H9 (cell line): ENCODE measurements at regions not wholly inside any gene's neighbourhood (a gene's known extent, or its start where the extent isn't known, plus 50 kb on each side); places are given as distances from the start of the nearest gene placed in this dataset.

Experiments
- DNase-seq: peaks from one replicate; pipeline ENCODE4 v3.0.0-alpha.2; 2017
- H2AFZ ChIP-seq: one replicate; pipeline ENCODE4 v1.6.1; 2013; ENCODE audit warnings: mild to moderate bottlenecking, low read length, control low read depth, moderate library complexity
- H2AK5ac ChIP-seq: 2 replicates; pipeline ENCODE4 v1.6.1; 2013; ENCODE audit warnings: low read length, control low read depth, mixed read lengths; ENCODE audit not compliant: insufficient read length
- H2BK120ac ChIP-seq: one replicate; pipeline ENCODE4 v1.6.1; 2013; ENCODE audit warnings: low read depth, mild to moderate bottlenecking, low read length, control low read depth, inconsistent platforms; ENCODE audit not compliant: poor library complexity, severe bottlenecking
- H2BK12ac ChIP-seq: 2 replicates; pipeline ENCODE4 v1.6.1; 2013; ENCODE audit warnings: low read length, control low read depth, mixed read lengths, low read depth; ENCODE audit not compliant: insufficient read length
- H2BK15ac ChIP-seq: 2 replicates; pipeline ENCODE4 v1.6.1; 2013; ENCODE audit warnings: low read depth, low read length, control low read depth
- H2BK20ac ChIP-seq: one replicate; pipeline ENCODE4 v1.6.1; 2013; ENCODE audit warnings: low read depth, mild to moderate bottlenecking, low read length, control low read depth, inconsistent platforms; ENCODE audit not compliant: poor library complexity, severe bottlenecking
- H2BK5ac ChIP-seq: 2 replicates; pipeline ENCODE4 v1.6.1; 2013; ENCODE audit warnings: low read length, control low read depth, mixed read lengths; ENCODE audit not compliant: insufficient read length
- H3K14ac ChIP-seq: 2 replicates; pipeline ENCODE4 v1.6.1; 2013; ENCODE audit warnings: low read length, control low read depth; ENCODE audit not compliant: insufficient read depth
- H3K18ac ChIP-seq: 2 replicates; pipeline ENCODE4 v1.6.1; 2013; ENCODE audit warnings: low read depth, mild to moderate bottlenecking, mixed read lengths, low read length, control low read depth; ENCODE audit not compliant: insufficient read length
- H3K23ac ChIP-seq: 2 replicates; pipeline ENCODE4 v1.6.1; 2013; ENCODE audit warnings: low read length, control low read depth, mixed read lengths, low read depth; ENCODE audit not compliant: insufficient read length
- H3K23me2 ChIP-seq: 2 replicates; pipeline ENCODE4 v1.6.1; 2013; ENCODE audit warnings: low read depth, mild to moderate bottlenecking, mixed read lengths, low read length, control low read depth; ENCODE audit not compliant: insufficient read length, poor library complexity, severe bottlenecking
- H3K27ac ChIP-seq: 2 replicates; pipeline ENCODE4 v1.5.1; 2013; ENCODE audit warnings: low read length, control low read depth, mixed read lengths, low read depth; ENCODE audit not compliant: insufficient read length
- H3K27me3 ChIP-seq: 2 replicates; pipeline ENCODE4 v1.6.1; 2013; ENCODE audit warnings: low read length, control low read depth, inconsistent platforms; ENCODE audit not compliant: insufficient read depth
- H3K4ac ChIP-seq: 2 replicates; pipeline ENCODE4 v1.6.1; 2013; ENCODE audit warnings: low read depth, mild to moderate bottlenecking, control low read depth, inconsistent platforms, low read length, moderate library complexity
- H3K4me1 ChIP-seq: 2 replicates; pipeline ENCODE4 v1.6.1; 2013; ENCODE audit warnings: low read length, control low read depth, inconsistent platforms; ENCODE audit not compliant: insufficient read depth
- H3K4me2 ChIP-seq: 2 replicates; pipeline ENCODE4 v1.6.1; 2013; ENCODE audit warnings: low read length, control low read depth, mixed read lengths; ENCODE audit not compliant: insufficient read length, insufficient read depth
- H3K56ac ChIP-seq: 2 replicates; pipeline ENCODE4 v1.6.1; 2013; ENCODE audit warnings: low read depth, mild to moderate bottlenecking, mixed read lengths, low read length, control low read depth; ENCODE audit not compliant: insufficient read length
- H3K79me1 ChIP-seq: 2 replicates; pipeline ENCODE4 v1.6.1; 2013; ENCODE audit warnings: low read depth, mild to moderate bottlenecking, moderate library complexity, low read length, control low read depth, inconsistent platforms; ENCODE audit not compliant: insufficient read depth, poor library complexity, severe bottlenecking
- H3K79me2 ChIP-seq: 2 replicates; pipeline ENCODE4 v1.6.1; 2013; ENCODE audit warnings: low read length, control low read depth, inconsistent platforms; ENCODE audit not compliant: insufficient read depth
- H3K9ac ChIP-seq: 2 replicates; pipeline ENCODE4 v1.6.1; 2013; ENCODE audit warnings: low read length, control low read depth, mixed read lengths; ENCODE audit not compliant: insufficient read length; ENCODE audit errors: extremely low read depth
- H3K9me3 ChIP-seq: one replicate; pipeline ENCODE4 v1.6.1; 2013; ENCODE audit warnings: low read depth, low read length, inconsistent platforms; ENCODE audit not compliant: control insufficient read depth
- H3T11ph ChIP-seq: one replicate; pipeline ENCODE4 v1.6.1; 2013; ENCODE audit warnings: mild to moderate bottlenecking, low read length, control low read depth, inconsistent platforms
- H4K20me1 ChIP-seq: one replicate; pipeline ENCODE4 v1.6.1; 2013; ENCODE audit not compliant: control insufficient read depth, insufficient read length, insufficient read depth
- H4K5ac ChIP-seq: 2 replicates; pipeline ENCODE4 v1.6.1; 2013; ENCODE audit warnings: low read depth, mild to moderate bottlenecking, mixed read lengths, low read length, control low read depth; ENCODE audit not compliant: insufficient read length
- H4K8ac ChIP-seq: replicated peaks from 2 replicates; pipeline ENCODE4 v1.6.1; 2013; ENCODE audit warnings: low read length, control low read depth, mixed read lengths, low read depth; ENCODE audit not compliant: insufficient read length
- H4K91ac ChIP-seq: 2 replicates; pipeline ENCODE4 v1.6.1; 2013; ENCODE audit warnings: low read depth, mild to moderate bottlenecking, moderate library complexity, mixed read lengths, low read length, control low read depth; ENCODE audit not compliant: insufficient read length
- H3K27ac Mint-ChIP-seq, 3 experiments: 2 replicates in 2 of 3; 3 replicates in 1 of 3; pipeline ENCODE4 v1.8.0; 2020 to 2021; ENCODE audit warnings: mixed read lengths in 3 of 3, mild to moderate bottlenecking in 1 of 3, moderate library complexity in 1 of 3
- H3K27me3 Mint-ChIP-seq: 2 replicates; pipeline ENCODE4 v1.8.0; 2021; ENCODE audit warnings: low read depth, mild to moderate bottlenecking, moderate library complexity, mixed read lengths
- H3K36me3 Mint-ChIP-seq, 3 experiments: 2 replicates in 2 of 3; 3 replicates in 1 of 3; pipeline ENCODE4 v1.8.0; 2020 to 2021; ENCODE audit warnings: low read depth in 3 of 3, mixed read lengths in 3 of 3; ENCODE audit not compliant: insufficient read depth in 1 of 3
- H3K4me1 Mint-ChIP-seq, 2 experiments: 2 replicates each; pipeline ENCODE4 v1.8.0; 2020; ENCODE audit warnings: mixed read lengths in 2 of 2
- H3K4me3 Mint-ChIP-seq, 2 experiments: 2 replicates in 1 of 2; 3 replicates in 1 of 2; pipeline ENCODE4 v1.8.0; 2020 to 2021; ENCODE audit warnings: mild to moderate bottlenecking in 2 of 2, mixed read lengths in 2 of 2, moderate library complexity in 1 of 2
- H3K9me3 Mint-ChIP-seq, 2 experiments: 2 replicates in 1 of 2; 3 replicates in 1 of 2; pipeline ENCODE4 v1.8.0; 2020; ENCODE audit warnings: mild to moderate bottlenecking in 2 of 2, mixed read lengths in 2 of 2, moderate library complexity in 1 of 2
- WGBS: extraction: QIAGEN DNeasy Blood & Tissue Kit; methylation state at CpG from one replicate; pipeline ENCODE4 v1.1.7; 2013; ENCODE audit warnings: missing lambda C conversion rate, low lambda C conversion rate, mixed read lengths; ENCODE audit not compliant: insufficient read length; ENCODE audit errors: extremely low coverage; 5-methylcytosine and 5-hydroxymethylcytosine counted together
- TF ChIP-seq, protein P1 (sequence below): fragments of 200-600 bp; sonication (generic); conservative IDR thresholded peaks from 3 replicates; pipeline ENCODE4 v1.8.0; 2021; ENCODE audit warnings: antibody characterized with exemption, mild to moderate bottlenecking

DNA sequence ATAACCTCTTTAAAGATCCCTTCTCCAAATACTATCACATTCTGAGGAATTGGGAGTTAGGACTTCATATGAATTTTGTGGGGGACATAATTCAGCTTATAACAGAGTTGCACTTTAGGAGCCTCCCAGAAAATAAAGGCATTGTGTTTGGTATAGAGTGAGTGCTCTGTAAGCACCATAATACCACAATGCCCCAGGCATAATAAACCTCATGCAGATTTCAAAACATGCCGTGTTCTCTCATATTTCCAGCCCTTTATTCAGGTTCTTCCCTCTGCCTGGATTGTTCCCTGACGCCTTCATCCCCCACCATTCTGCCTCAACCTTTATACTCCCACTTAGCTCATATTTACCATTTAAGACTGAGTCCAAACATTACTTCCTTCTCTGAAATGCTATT lies 398.8 kb upstream of the FAT3 start:
- Mint-ChIP-seq H3K4me3 (no peak overlapping the region), H3K27ac (no peak overlapping the region), H3K27me3 (no peaks in the 10 kb centered on the region), H3K4me1 (no peaks in the 10 kb centered on the region), H3K9me3 (peaks cover 4 to 5% of the 10 kb centered on the region in 2 experiments; a peak in 4 of 5 replicates), H3K36me3 (peaks cover 0 to 4% (median 4%) of the 10 kb centered on the region in 3 experiments; a peak in 2 of 7 replicates)
- H3K56ac ChIP-seq: no peak overlapping the region
- H4K20me1 ChIP-seq: no peaks in the 10 kb centered on the region
- no peak for DNase-seq
- H3K27ac ChIP-seq: no peak overlapping the region
- no peak overlapping the region for H3K14ac ChIP-seq
- H2AFZ ChIP-seq: no peak overlapping the region
- H3K4ac ChIP-seq: no peak overlapping the region
- no peak overlapping the region for H2AK5ac ChIP-seq
- H3K9me3 ChIP-seq: no peaks in the 10 kb centered on the region
- H3K9ac ChIP-seq: no peak overlapping the region
- no peak overlapping the region for H2BK15ac ChIP-seq
- H2BK20ac ChIP-seq: no peak overlapping the region
- no peak overlapping the region for H3K4me2 ChIP-seq
- H4K5ac ChIP-seq: no peak overlapping the region
- H2BK12ac ChIP-seq: no peak overlapping the region
- no peak overlapping the region for H3K23ac ChIP-seq
- H3K27me3 ChIP-seq: no peaks in the 10 kb centered on the region
- no peaks in the 10 kb centered on the region for H3K79me2 ChIP-seq
- H2BK120ac ChIP-seq: no peak overlapping the region
- no peak overlapping the region for H3K18ac ChIP-seq
- TF ChIP-seq, protein P1, sequence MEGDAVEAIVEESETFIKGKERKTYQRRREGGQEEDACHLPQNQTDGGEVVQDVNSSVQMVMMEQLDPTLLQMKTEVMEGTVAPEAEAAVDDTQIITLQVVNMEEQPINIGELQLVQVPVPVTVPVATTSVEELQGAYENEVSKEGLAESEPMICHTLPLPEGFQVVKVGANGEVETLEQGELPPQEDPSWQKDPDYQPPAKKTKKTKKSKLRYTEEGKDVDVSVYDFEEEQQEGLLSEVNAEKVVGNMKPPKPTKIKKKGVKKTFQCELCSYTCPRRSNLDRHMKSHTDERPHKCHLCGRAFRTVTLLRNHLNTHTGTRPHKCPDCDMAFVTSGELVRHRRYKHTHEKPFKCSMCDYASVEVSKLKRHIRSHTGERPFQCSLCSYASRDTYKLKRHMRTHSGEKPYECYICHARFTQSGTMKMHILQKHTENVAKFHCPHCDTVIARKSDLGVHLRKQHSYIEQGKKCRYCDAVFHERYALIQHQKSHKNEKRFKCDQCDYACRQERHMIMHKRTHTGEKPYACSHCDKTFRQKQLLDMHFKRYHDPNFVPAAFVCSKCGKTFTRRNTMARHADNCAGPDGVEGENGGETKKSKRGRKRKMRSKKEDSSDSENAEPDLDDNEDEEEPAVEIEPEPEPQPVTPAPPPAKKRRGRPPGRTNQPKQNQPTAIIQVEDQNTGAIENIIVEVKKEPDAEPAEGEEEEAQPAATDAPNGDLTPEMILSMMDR: no peak
- H3K4me1 ChIP-seq: no peaks in the 10 kb centered on the region; the same call in 1 of the 2 replicates
- H3K79me1 ChIP-seq: no peaks in the 10 kb centered on the region
- H2BK5ac ChIP-seq: no peak overlapping the region
- no peaks in the 10 kb centered on the region for H3K23me2 ChIP-seq
- no peak overlapping the region for H3T11ph ChIP-seq
- WGBS: no CpG with 5 or more reads among the region's 2 CpGs
- H4K91ac ChIP-seq: no peak overlapping the region
- no peak overlapping the region for H4K8ac ChIP-seq
